H9 (cell line): ENCODE measurements at regions not wholly inside any gene's neighbourhood (a gene's known extent, or its start where the extent isn't known, plus 50 kb on each side); places are given as distances from the start of the nearest gene placed in this dataset.

Experiments used
- DNase-seq: peaks from one replicate; pipeline ENCODE4 v3.0.0-alpha.2; 2017
- H2AFZ ChIP-seq: one replicate; pipeline ENCODE4 v1.6.1; 2013; ENCODE audit warnings: mild to moderate bottlenecking, low read length, control low read depth, moderate library complexity
- H2AK5ac ChIP-seq: 2 replicates; pipeline ENCODE4 v1.6.1; 2013; ENCODE audit warnings: low read length, control low read depth, mixed read lengths; ENCODE audit not compliant: insufficient read length
- H2BK120ac ChIP-seq: one replicate; pipeline ENCODE4 v1.6.1; 2013; ENCODE audit warnings: low read depth, mild to moderate bottlenecking, low read length, control low read depth, inconsistent platforms; ENCODE audit not compliant: poor library complexity, severe bottlenecking
- H2BK12ac ChIP-seq: 2 replicates; pipeline ENCODE4 v1.6.1; 2013; ENCODE audit warnings: low read length, control low read depth, mixed read lengths, low read depth; ENCODE audit not compliant: insufficient read length
- H2BK15ac ChIP-seq: 2 replicates; pipeline ENCODE4 v1.6.1; 2013; ENCODE audit warnings: low read depth, low read length, control low read depth
- H2BK20ac ChIP-seq: one replicate; pipeline ENCODE4 v1.6.1; 2013; ENCODE audit warnings: low read depth, mild to moderate bottlenecking, low read length, control low read depth, inconsistent platforms; ENCODE audit not compliant: poor library complexity, severe bottlenecking
- H2BK5ac ChIP-seq: 2 replicates; pipeline ENCODE4 v1.6.1; 2013; ENCODE audit warnings: low read length, control low read depth, mixed read lengths; ENCODE audit not compliant: insufficient read length
- H3K14ac ChIP-seq: 2 replicates; pipeline ENCODE4 v1.6.1; 2013; ENCODE audit warnings: low read length, control low read depth; ENCODE audit not compliant: insufficient read depth
- H3K18ac ChIP-seq: 2 replicates; pipeline ENCODE4 v1.6.1; 2013; ENCODE audit warnings: low read depth, mild to moderate bottlenecking, mixed read lengths, low read length, control low read depth; ENCODE audit not compliant: insufficient read length
- H3K23ac ChIP-seq: 2 replicates; pipeline ENCODE4 v1.6.1; 2013; ENCODE audit warnings: low read length, control low read depth, mixed read lengths, low read depth; ENCODE audit not compliant: insufficient read length
- H3K23me2 ChIP-seq: 2 replicates; pipeline ENCODE4 v1.6.1; 2013; ENCODE audit warnings: low read depth, mild to moderate bottlenecking, mixed read lengths, low read length, control low read depth; ENCODE audit not compliant: insufficient read length, poor library complexity, severe bottlenecking
- H3K27ac ChIP-seq: 2 replicates; pipeline ENCODE4 v1.5.1; 2013; ENCODE audit warnings: low read length, control low read depth, mixed read lengths, low read depth; ENCODE audit not compliant: insufficient read length
- H3K27me3 ChIP-seq: 2 replicates; pipeline ENCODE4 v1.6.1; 2013; ENCODE audit warnings: low read length, control low read depth, inconsistent platforms; ENCODE audit not compliant: insufficient read depth
- H3K4ac ChIP-seq: 2 replicates; pipeline ENCODE4 v1.6.1; 2013; ENCODE audit warnings: low read depth, mild to moderate bottlenecking, control low read depth, inconsistent platforms, low read length, moderate library complexity
- H3K4me1 ChIP-seq: 2 replicates; pipeline ENCODE4 v1.6.1; 2013; ENCODE audit warnings: low read length, control low read depth, inconsistent platforms; ENCODE audit not compliant: insufficient read depth
- H3K4me2 ChIP-seq: 2 replicates; pipeline ENCODE4 v1.6.1; 2013; ENCODE audit warnings: low read length, control low read depth, mixed read lengths; ENCODE audit not compliant: insufficient read length, insufficient read depth
- H3K56ac ChIP-seq: 2 replicates; pipeline ENCODE4 v1.6.1; 2013; ENCODE audit warnings: low read depth, mild to moderate bottlenecking, mixed read lengths, low read length, control low read depth; ENCODE audit not compliant: insufficient read length
- H3K79me1 ChIP-seq: 2 replicates; pipeline ENCODE4 v1.6.1; 2013; ENCODE audit warnings: low read depth, mild to moderate bottlenecking, moderate library complexity, low read length, control low read depth, inconsistent platforms; ENCODE audit not compliant: insufficient read depth, poor library complexity, severe bottlenecking
- H3K79me2 ChIP-seq: 2 replicates; pipeline ENCODE4 v1.6.1; 2013; ENCODE audit warnings: low read length, control low read depth, inconsistent platforms; ENCODE audit not compliant: insufficient read depth
- H3K9ac ChIP-seq: 2 replicates; pipeline ENCODE4 v1.6.1; 2013; ENCODE audit warnings: low read length, control low read depth, mixed read lengths; ENCODE audit not compliant: insufficient read length; ENCODE audit errors: extremely low read depth
- H3K9me3 ChIP-seq: one replicate; pipeline ENCODE4 v1.6.1; 2013; ENCODE audit warnings: low read depth, low read length, inconsistent platforms; ENCODE audit not compliant: control insufficient read depth
- H3T11ph ChIP-seq: one replicate; pipeline ENCODE4 v1.6.1; 2013; ENCODE audit warnings: mild to moderate bottlenecking, low read length, control low read depth, inconsistent platforms
- H4K20me1 ChIP-seq: one replicate; pipeline ENCODE4 v1.6.1; 2013; ENCODE audit not compliant: control insufficient read depth, insufficient read length, insufficient read depth
- H4K5ac ChIP-seq: 2 replicates; pipeline ENCODE4 v1.6.1; 2013; ENCODE audit warnings: low read depth, mild to moderate bottlenecking, mixed read lengths, low read length, control low read depth; ENCODE audit not compliant: insufficient read length
- H4K8ac ChIP-seq: replicated peaks from 2 replicates; pipeline ENCODE4 v1.6.1; 2013; ENCODE audit warnings: low read length, control low read depth, mixed read lengths, low read depth; ENCODE audit not compliant: insufficient read length
- H4K91ac ChIP-seq: 2 replicates; pipeline ENCODE4 v1.6.1; 2013; ENCODE audit warnings: low read depth, mild to moderate bottlenecking, moderate library complexity, mixed read lengths, low read length, control low read depth; ENCODE audit not compliant: insufficient read length
- H3K27ac Mint-ChIP-seq, 3 experiments: 2 replicates in 2 of 3; 3 replicates in 1 of 3; pipeline ENCODE4 v1.8.0; 2020 to 2021; ENCODE audit warnings: mixed read lengths in 3 of 3, mild to moderate bottlenecking in 1 of 3, moderate library complexity in 1 of 3
- H3K27me3 Mint-ChIP-seq: 2 replicates; pipeline ENCODE4 v1.8.0; 2021; ENCODE audit warnings: low read depth, mild to moderate bottlenecking, moderate library complexity, mixed read lengths
- H3K36me3 Mint-ChIP-seq, 3 experiments: 2 replicates in 2 of 3; 3 replicates in 1 of 3; pipeline ENCODE4 v1.8.0; 2020 to 2021; ENCODE audit warnings: low read depth in 3 of 3, mixed read lengths in 3 of 3; ENCODE audit not compliant: insufficient read depth in 1 of 3
- H3K4me1 Mint-ChIP-seq, 2 experiments: 2 replicates each; pipeline ENCODE4 v1.8.0; 2020; ENCODE audit warnings: mixed read lengths in 2 of 2
- H3K4me3 Mint-ChIP-seq, 2 experiments: 2 replicates in 1 of 2; 3 replicates in 1 of 2; pipeline ENCODE4 v1.8.0; 2020 to 2021; ENCODE audit warnings: mild to moderate bottlenecking in 2 of 2, mixed read lengths in 2 of 2, moderate library complexity in 1 of 2
- H3K9me3 Mint-ChIP-seq, 2 experiments: 2 replicates in 1 of 2; 3 replicates in 1 of 2; pipeline ENCODE4 v1.8.0; 2020; ENCODE audit warnings: mild to moderate bottlenecking in 2 of 2, mixed read lengths in 2 of 2, moderate library complexity in 1 of 2
- CTCF ChIP-seq: fragments of 200-600 bp; sonication (generic); conservative IDR thresholded peaks from 3 replicates; pipeline ENCODE4 v1.8.0; 2021; ENCODE audit warnings: antibody characterized with exemption, mild to moderate bottlenecking
- WGBS: extraction: QIAGEN DNeasy Blood & Tissue Kit; methylation state at CpG from one replicate; pipeline ENCODE4 v1.1.7; 2013; ENCODE audit warnings: missing lambda C conversion rate, low lambda C conversion rate, mixed read lengths; ENCODE audit not compliant: insufficient read length; ENCODE audit errors: extremely low coverage; 5-methylcytosine and 5-hydroxymethylcytosine counted together

GRCh38 chr12:115660211-115660805 lies 617.2 kb downstream of the MED13L start:
- Histone ChIP-seq H3T11ph (no peak overlapping the region), H2BK20ac (no peak overlapping the region), H3K23me2 (no peaks in the 10 kb centered on the region), H3K4ac (no peak overlapping the region), H2BK15ac (no peak overlapping the region), H2BK12ac (no peak overlapping the region), H2BK120ac (no peak overlapping the region), H3K79me2 (no peaks in the 10 kb centered on the region), H3K79me1 (no peaks in the 10 kb centered on the region), H3K9me3 (no peaks in the 10 kb centered on the region), H4K91ac (no peak overlapping the region), H4K5ac (no peak overlapping the region), H3K14ac (no peak overlapping the region), H3K18ac (no peak overlapping the region), H3K56ac (no peak overlapping the region), H2AFZ (no peak overlapping the region), H4K8ac (no peak overlapping the region), H2BK5ac (no peak overlapping the region), H3K9ac (no peak overlapping the region), H3K27ac (no peak overlapping the region), H3K27me3 (no peaks in the 10 kb centered on the region), H3K23ac (no peak overlapping the region), H3K4me2 (no peak overlapping the region), H2AK5ac (no peak overlapping the region), H3K4me1 (no peaks in the 10 kb centered on the region), H4K20me1 (no peaks in the 10 kb centered on the region)
- Mint-ChIP-seq H3K27ac (peak overlapping the region in 1 of 3 experiments; percentile 6; a peak in 1 of 7 replicates), H3K4me3 (no peak overlapping the region), H3K4me1 (no peaks in the 10 kb centered on the region), H3K9me3 (no peaks in the 10 kb centered on the region), H3K27me3 (peaks cover 2% of the 10 kb centered on the region), H3K36me3 (no peaks in the 10 kb centered on the region)
- no CpG with 5 or more reads among the region's 10 CpGs for WGBS
- no peak for TF ChIP-seq CTCF
- DNase-seq, result no peak
